ENCODE measurements at regions not wholly inside any gene's neighbourhood (a gene's known extent, or its start where the extent isn't known, plus 50 kb on each side); places are given as distances from the start of the nearest gene placed in this dataset.

DNA sequence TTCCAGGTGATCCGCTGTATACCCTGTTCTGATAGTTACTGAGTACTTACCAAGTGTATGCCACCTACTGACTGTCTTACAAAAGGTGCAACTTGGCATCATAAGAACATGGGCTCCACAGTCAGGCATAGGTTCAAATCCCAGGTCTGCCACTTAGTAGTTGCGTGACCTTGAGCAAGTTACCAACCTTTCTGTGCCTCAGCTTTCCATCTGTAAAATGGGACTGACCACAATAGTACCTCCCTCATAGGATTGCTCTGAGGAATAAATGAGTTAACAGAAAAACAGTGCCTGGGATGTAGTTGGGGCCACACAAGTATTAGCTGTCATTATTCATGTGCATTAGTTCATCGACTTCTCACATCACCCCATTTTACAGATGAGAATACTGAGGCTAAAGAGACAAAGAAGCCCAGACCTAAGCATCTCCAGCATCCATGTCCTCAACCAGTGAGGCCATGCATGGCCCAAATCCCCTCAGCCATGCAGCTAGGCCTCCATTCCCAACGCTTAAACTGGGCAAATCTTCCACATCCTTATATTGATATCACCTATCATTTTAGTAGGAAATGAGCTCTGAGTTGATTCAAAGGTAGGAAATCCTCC is 51.3 kb upstream of the UBE2L5 start:
- H3K9me3 Mint-ChIP-seq (ENCODE audit: low read depth), result no peaks in the 10 kb centered on the region
- peaks cover 17% of the 10 kb centered on the region for H3K4me1 Mint-ChIP-seq (ENCODE audit: low read depth)
- H3K27me3 Mint-ChIP-seq, result peaks cover 5% of the 10 kb centered on the region
- no peak for DNase-seq (ENCODE audit: low spot score, unreplicated experiment)
- TF ChIP-seq, protein P1, sequence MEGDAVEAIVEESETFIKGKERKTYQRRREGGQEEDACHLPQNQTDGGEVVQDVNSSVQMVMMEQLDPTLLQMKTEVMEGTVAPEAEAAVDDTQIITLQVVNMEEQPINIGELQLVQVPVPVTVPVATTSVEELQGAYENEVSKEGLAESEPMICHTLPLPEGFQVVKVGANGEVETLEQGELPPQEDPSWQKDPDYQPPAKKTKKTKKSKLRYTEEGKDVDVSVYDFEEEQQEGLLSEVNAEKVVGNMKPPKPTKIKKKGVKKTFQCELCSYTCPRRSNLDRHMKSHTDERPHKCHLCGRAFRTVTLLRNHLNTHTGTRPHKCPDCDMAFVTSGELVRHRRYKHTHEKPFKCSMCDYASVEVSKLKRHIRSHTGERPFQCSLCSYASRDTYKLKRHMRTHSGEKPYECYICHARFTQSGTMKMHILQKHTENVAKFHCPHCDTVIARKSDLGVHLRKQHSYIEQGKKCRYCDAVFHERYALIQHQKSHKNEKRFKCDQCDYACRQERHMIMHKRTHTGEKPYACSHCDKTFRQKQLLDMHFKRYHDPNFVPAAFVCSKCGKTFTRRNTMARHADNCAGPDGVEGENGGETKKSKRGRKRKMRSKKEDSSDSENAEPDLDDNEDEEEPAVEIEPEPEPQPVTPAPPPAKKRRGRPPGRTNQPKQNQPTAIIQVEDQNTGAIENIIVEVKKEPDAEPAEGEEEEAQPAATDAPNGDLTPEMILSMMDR (IDR thresholded peaks at IDR 0.05; ENCODE audit: unreplicated experiment), result no peak
- H3K4me3 Mint-ChIP-seq (ENCODE audit: low read depth), result no peak overlapping the region
- H3K27ac Mint-ChIP-seq, result peak overlapping the region; percentile 47
- H3K36me3 Mint-ChIP-seq (ENCODE audit: insufficient read depth), result no peaks in the 10 kb centered on the region

DNA sequence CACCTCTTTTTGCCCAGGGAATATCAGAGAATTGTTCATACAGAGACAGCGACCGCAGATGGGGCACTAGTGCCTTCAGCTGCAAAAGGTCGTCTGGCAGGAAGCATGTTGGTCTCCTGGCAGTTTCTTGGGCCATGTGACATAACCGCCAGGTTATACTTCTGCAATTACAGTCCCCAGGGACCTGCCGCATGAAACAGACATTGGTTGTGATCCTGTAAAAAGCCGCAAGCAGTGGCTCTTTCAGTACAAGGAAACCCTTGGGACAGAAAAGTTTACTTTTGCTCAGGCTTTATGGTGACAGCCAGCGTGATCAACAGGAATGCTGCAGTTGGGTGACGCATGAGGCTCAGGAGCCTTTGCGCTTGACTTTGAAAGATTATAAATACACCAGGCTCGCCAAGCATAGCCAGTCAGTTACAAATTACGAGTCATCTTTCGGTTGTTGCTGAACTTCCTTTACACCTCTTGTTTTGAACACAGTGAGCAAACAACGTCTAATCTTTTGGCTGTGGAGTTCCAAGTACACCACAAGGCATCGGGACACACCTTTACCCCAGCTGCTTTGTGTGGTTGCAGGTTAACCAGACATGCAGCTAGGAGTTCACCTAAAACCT is 50.5 kb upstream of the UBE2L5 start:
- Mint-ChIP-seq H3K27me3 (peaks cover 5% of the 10 kb centered on the region), H3K4me1 (ENCODE audit: low read depth) (peaks cover 17% of the 10 kb centered on the region), H3K36me3 (ENCODE audit: insufficient read depth) (no peaks in the 10 kb centered on the region), H3K4me3 (ENCODE audit: low read depth) (peak overlapping the region; percentile 25), H3K27ac (peak overlapping the region; percentile 47), H3K9me3 (ENCODE audit: low read depth) (no peaks in the 10 kb centered on the region)
- TF ChIP-seq, protein P1 (IDR thresholded peaks at IDR 0.05; ENCODE audit: unreplicated experiment), result no peak
- no peak for DNase-seq (ENCODE audit: low spot score, unreplicated experiment)

All from progenitor cell of endocrine pancreas (in vitro differentiated cells).